ENCODE measurements at regions not wholly inside any gene's neighbourhood (a gene's known extent, or its start where the extent isn't known, plus 50 kb on each side); places are given as distances from the start of the nearest gene placed in this dataset.
A peak's percentile ranks its signal among the peaks of the same experiment; 100 is the strongest.

- H3K27ac ChIP-seq (ENCODE audit: extremely low read depth, low read depth, low read length) = peak overlapping the region; percentile 78
- CTCF ChIA-PET = interaction anchor here (0.7 to 3.9 kb wide), 4 partner anchors 51 to 318 kb away, joined by 3 to 14 read pairs (median 3); no protein-coding TSS in a partner anchor
- TF ChIP-seq ZNF302 (tag by site-specific recombination; IDR thresholded peaks at IDR 0.05; ENCODE audit: low read depth) (no peak), ZNF394 (tag by site-specific recombination; IDR thresholded peaks at IDR 0.05; ENCODE audit: borderline replicate concordance) (no peak), ZNF544 (tag by site-specific recombination; IDR thresholded peaks at IDR 0.05) (no peak), ZNF175 (tag by site-specific recombination; IDR thresholded peaks at IDR 0.05) (0 out of 2 replicates have a peak, but pooled peaks have one; percentile 42), SCRT1 (tag by site-specific recombination; IDR thresholded peaks at IDR 0.05; ENCODE audit: borderline replicate concordance) (peak; percentile 88; the same call in 1 of the 2 replicates), ZNF555 (tag by site-specific recombination; conservative IDR thresholded peaks at IDR 0.05) (no peak), ZNF184 (tag by site-specific recombination; IDR thresholded peaks at IDR 0.05) (no peak), SCRT2 (tag by site-specific recombination; IDR thresholded peaks at IDR 0.05) (peak; percentile 82)
- no peak overlapping the region for H3K4me3 ChIP-seq (ENCODE audit: low read depth, low read length)
- peaks cover 68% of the 10 kb centered on the region for H3K4me1 ChIP-seq (ENCODE audit: control insufficient read depth, insufficient read depth, low read length)
- H3K36me3 ChIP-seq (ENCODE audit: control insufficient read depth in 2 of 2, insufficient read depth in 1 of 2, low read length in 2 of 2) = peaks cover 0 to 3% of the 10 kb centered on the region in 2 experiments; a peak in 1 of 3 replicates
- no peaks in the 10 kb centered on the region; the same call in 1 of the 2 replicates for H3K9me3 ChIP-seq (ENCODE audit: control insufficient read depth, insufficient read depth, low read depth, low read length)
- POLR2A ChIA-PET = no interaction called here
Measured at GRCh38 chr19:28291874-28292273, 921.1 kb downstream of the UQCRFS1 start.

- Histone ChIP-seq H3K9me3 (ENCODE audit: control insufficient read depth, insufficient read depth, low read depth, low read length) (peaks cover 6% of the 10 kb centered on the region), H3K4me3 (ENCODE audit: low read depth, low read length) (no peak overlapping the region), H3K27ac (ENCODE audit: extremely low read depth, low read depth, low read length) (peak overlapping the region; percentile 78), H3K36me3 (ENCODE audit: control insufficient read depth in 2 of 2, insufficient read depth in 1 of 2, low read length in 2 of 2) (peaks cover 0 to 3% of the 10 kb centered on the region in 2 experiments; a peak in 1 of 3 replicates), H3K4me1 (ENCODE audit: control insufficient read depth, insufficient read depth, low read length) (peaks cover 68% of the 10 kb centered on the region)
- CTCF ChIA-PET = interaction anchor here (0.5 to 1.0 kb wide), 5 partner anchors 50 to 500 kb away, joined by 3 to 6 read pairs (median 4); no protein-coding TSS in a partner anchor
- POLR2A ChIA-PET = no interaction called here
- TF ChIP-seq ZBTB20 (tag by site-specific recombination; IDR thresholded peaks at IDR 0.05) (no peak; the same call in 1 of the 2 replicates), ZSCAN4 (tag by site-specific recombination; IDR thresholded peaks at IDR 0.05) (no peak), ZNF426 (tag by site-specific recombination; IDR thresholded peaks at IDR 0.05) (no peak), ZBTB17 (tag by site-specific recombination; IDR thresholded peaks at IDR 0.05) (no peak), ZNF157 (tag by site-specific recombination; IDR thresholded peaks at IDR 0.05) (no peak), ZBTB44 (tag by site-specific recombination; IDR thresholded peaks at IDR 0.05) (peak; percentile 50; the same call in 1 of the 2 replicates), ZNF600 (tag by site-specific recombination; IDR thresholded peaks at IDR 0.05) (peak; percentile 85), ZNF138 (tag by site-specific recombination; IDR thresholded peaks at IDR 0.05; ENCODE audit: borderline replicate concordance) (no peak), ZNF513 (tag by site-specific recombination; IDR thresholded peaks at IDR 0.05) (no peak), OSR2 (tag by site-specific recombination; IDR thresholded peaks at IDR 0.05) (peak; percentile 52), ZBTB10 (tag by site-specific recombination; IDR thresholded peaks at IDR 0.05) (no peak), ZNF843 (tag by site-specific recombination; IDR thresholded peaks at IDR 0.05) (no peak), ZFHX2 (tag by site-specific recombination; conservative IDR thresholded peaks at IDR 0.05) (no peak), ZSCAN5A (tag by site-specific recombination; IDR thresholded peaks at IDR 0.05) (no peak), ZNF449 (tag by site-specific recombination; IDR thresholded peaks at IDR 0.05) (peak; percentile 83; the same call in 1 of the 2 replicates), TCF7L2 (IDR thresholded peaks at IDR 0.05; ENCODE audit: borderline replicate concordance, low read depth, low read length) (no peak)
Measured at GRCh38 chr19:28290963-28291657, 921.8 kb downstream of the UQCRFS1 start.
